ENCODE measurements at regions not wholly inside any gene's neighbourhood (a gene's known extent, or its start where the extent isn't known, plus 50 kb on each side); places are given as distances from the start of the nearest gene placed in this dataset.

DNA sequence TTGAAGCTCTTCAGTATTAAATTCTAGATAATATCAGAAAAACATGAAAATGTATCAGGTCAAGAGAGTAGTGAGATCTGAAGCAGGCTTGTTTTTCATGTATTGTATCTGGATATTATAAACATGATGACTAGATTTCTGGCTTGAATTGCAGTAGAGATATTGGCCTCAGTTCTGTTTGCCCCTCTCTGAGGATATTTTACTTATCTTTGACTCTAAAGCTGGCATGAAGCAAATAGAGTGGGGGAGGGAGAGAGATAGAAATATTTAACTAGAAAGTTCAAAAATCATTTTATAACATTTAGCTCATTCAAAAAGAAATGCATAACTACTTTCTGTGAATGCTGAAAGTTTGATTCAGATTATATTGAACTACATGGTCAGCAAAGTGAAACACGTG, 929.7 kb upstream of the KCND2 start:
- ATAC-seq (no peak), FAIRE-seq (no peak), DNase-seq (no peak)
- H3K9me3 ChIP-seq, result no peaks in the 10 kb centered on the region
- TF ChIP-seq, protein P1, sequence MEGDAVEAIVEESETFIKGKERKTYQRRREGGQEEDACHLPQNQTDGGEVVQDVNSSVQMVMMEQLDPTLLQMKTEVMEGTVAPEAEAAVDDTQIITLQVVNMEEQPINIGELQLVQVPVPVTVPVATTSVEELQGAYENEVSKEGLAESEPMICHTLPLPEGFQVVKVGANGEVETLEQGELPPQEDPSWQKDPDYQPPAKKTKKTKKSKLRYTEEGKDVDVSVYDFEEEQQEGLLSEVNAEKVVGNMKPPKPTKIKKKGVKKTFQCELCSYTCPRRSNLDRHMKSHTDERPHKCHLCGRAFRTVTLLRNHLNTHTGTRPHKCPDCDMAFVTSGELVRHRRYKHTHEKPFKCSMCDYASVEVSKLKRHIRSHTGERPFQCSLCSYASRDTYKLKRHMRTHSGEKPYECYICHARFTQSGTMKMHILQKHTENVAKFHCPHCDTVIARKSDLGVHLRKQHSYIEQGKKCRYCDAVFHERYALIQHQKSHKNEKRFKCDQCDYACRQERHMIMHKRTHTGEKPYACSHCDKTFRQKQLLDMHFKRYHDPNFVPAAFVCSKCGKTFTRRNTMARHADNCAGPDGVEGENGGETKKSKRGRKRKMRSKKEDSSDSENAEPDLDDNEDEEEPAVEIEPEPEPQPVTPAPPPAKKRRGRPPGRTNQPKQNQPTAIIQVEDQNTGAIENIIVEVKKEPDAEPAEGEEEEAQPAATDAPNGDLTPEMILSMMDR (IDR thresholded peaks at IDR 0.05), result no peak
- no peak overlapping the region for H3K27ac ChIP-seq
- H3K4me3 ChIP-seq, result no peak overlapping the region
- H3K4me1 ChIP-seq, result no peaks in the 10 kb centered on the region
- 8 to 22% methylated on average over 1 of the region's 1 CpG for WGBS, 2 donors
- intact Hi-C loops (cut with DNase I), result no loop called here
- H3K27me3 ChIP-seq, result no peaks in the 10 kb centered on the region
- H3K36me3 ChIP-seq, result no peaks in the 10 kb centered on the region

DNA sequence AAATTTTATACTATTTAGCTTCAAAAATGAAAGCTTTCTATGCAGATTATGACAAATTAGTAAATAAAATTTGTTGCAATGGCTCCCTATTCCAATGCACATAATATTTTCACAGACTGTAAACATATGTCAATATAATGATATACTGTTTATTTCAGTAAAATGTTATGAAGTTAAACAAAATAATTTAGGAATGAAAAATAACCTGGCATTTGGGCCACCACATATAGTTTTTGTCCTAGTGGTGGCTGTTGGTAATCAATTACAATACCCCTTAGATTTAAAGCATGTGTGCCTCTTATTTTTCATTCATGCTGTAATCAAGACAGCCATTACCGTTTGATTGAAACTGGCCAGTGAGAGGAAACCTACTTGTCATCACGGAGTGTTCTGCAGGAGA, 928.5 kb upstream of the KCND2 start:
- Histone ChIP-seq H3K36me3 (no peaks in the 10 kb centered on the region), H3K4me1 (no peaks in the 10 kb centered on the region), H3K27ac (no peak overlapping the region), H3K9me3 (no peaks in the 10 kb centered on the region), H3K27me3 (no peaks in the 10 kb centered on the region), H3K4me3 (no peak overlapping the region)
- ATAC-seq (no peak), FAIRE-seq (no peak), DNase-seq (no peak)
- intact Hi-C loops (cut with DNase I), result no loop called here
- TF ChIP-seq, protein P1 (IDR thresholded peaks at IDR 0.05), result no peak
- 33 to 38% methylated on average over 2 of the region's 2 CpGs for WGBS, 2 donors

DNA sequence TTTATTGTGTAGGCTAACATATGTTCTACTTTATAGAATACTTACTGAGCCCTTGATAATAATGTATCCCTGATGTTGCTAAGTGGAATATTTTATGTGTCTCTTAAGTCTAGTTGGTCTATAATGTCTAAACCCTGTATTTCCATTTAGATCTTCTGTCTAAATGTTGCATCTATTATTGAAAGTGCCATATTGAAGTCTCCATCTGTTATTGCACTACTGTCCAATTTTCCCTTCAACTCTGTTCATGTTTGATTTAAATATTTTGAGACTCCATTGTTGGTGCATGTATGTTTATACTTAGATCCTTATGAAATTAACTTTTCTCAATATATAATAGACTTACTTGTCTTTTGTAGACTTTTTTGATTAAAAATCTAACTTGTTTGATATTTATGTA, 924.5 kb upstream of the KCND2 start:
- intact Hi-C loops (cut with DNase I), result no loop called here
- TF ChIP-seq, protein P1 (IDR thresholded peaks at IDR 0.05), result no peak
- no peak for DNase-seq
- Histone ChIP-seq H3K4me1 (no peaks in the 10 kb centered on the region), H3K36me3 (no peaks in the 10 kb centered on the region), H3K27me3 (no peaks in the 10 kb centered on the region), H3K4me3 (no peak overlapping the region), H3K27ac (no peak overlapping the region), H3K9me3 (no peaks in the 10 kb centered on the region)
- no peak for FAIRE-seq
- ATAC-seq, result no peak

DNA sequence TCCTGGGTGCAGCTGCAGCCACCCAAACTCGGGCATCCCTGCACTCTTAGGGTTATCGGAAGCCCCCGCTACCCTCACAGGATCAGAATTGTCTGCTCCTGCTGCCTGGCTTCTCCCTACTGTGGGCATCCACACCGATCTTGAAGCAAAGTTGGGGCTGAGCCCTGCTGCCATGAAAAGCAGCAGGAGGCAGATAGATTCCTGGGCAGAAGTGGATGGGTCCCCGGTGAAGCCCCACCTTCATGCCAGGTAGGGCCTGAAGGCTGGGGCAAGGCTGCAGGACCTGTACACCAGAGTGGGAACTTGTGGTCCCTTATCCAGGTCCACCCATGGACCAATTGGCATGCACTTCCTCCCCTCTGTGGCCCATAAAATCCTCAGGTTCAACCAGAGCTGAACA, 922.6 kb upstream of the KCND2 start:
- H3K4me3 ChIP-seq, result no peak overlapping the region
- intact Hi-C loops (cut with DNase I), result no loop called here
- no peaks in the 10 kb centered on the region for H3K27me3 ChIP-seq
- no peak for FAIRE-seq
- WGBS, 2 donors, result 75 to 83% methylated on average over 5 of the region's 5 CpGs
- H3K27ac ChIP-seq, result no peak overlapping the region
- no peak for ATAC-seq
- TF ChIP-seq, protein P1 (IDR thresholded peaks at IDR 0.05), result no peak
- H3K9me3 ChIP-seq, result no peaks in the 10 kb centered on the region
- H3K36me3 ChIP-seq, result no peaks in the 10 kb centered on the region
- no peaks in the 10 kb centered on the region for H3K4me1 ChIP-seq
- DNase-seq, result no peak

DNA sequence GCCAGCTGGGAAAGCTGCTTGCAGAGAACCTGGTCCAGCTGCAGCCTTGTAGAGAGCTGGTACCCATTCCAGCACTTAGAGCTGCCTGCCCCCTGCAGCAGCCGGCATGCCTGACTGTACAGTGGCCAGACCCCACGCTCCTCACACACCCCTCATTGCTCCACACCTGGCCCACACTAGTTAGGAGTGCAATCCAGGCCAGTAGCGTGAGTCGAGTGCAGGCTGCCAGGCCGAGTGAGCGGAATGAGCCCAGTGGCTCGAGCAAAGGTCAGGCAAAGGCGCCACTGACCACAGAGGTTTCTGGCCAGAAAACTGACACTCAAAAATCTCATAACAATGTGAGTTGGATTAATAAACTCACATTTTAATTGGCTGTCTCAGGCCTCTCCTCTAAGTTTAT, 921.7 kb upstream of the KCND2 start:
- Histone ChIP-seq H3K36me3 (no peaks in the 10 kb centered on the region), H3K27ac (no peak overlapping the region), H3K4me1 (no peaks in the 10 kb centered on the region), H3K27me3 (no peaks in the 10 kb centered on the region), H3K4me3 (no peak overlapping the region), H3K9me3 (no peaks in the 10 kb centered on the region)
- TF ChIP-seq, protein P1 (IDR thresholded peaks at IDR 0.05), result no peak
- WGBS, 2 donors, result 78 to 81% methylated on average over 8 of the region's 8 CpGs
- no peak for DNase-seq
- FAIRE-seq, result no peak
- intact Hi-C loops (cut with DNase I), result no loop called here
- no peak for ATAC-seq
